Loucy (cell line): ENCODE measurements at regions not wholly inside any gene's neighbourhood (a gene's known extent, or its start where the extent isn't known, plus 50 kb on each side); places are given as distances from the start of the nearest gene placed in this dataset.

Source experiments
- H2AFZ ChIP-seq: fragments of 200-600 bp; sonication (generic); 2 replicates; pipeline ENCODE4 v1.6.0; 2016; ENCODE audit warnings: antibody characterized with exemption, mild to moderate bottlenecking, low read length, moderate library complexity
- H3F3A ChIP-seq: fragments of 200-600 bp; 2 replicates; pipeline ENCODE4 v1.6.0; 2016; ENCODE audit warnings: antibody characterized with exemption, low read depth, mild to moderate bottlenecking
- H3K27me3 ChIP-seq: fragments of 200-600 bp; sonication (generic); 2 replicates; pipeline ENCODE4 v1.6.1; 2014; ENCODE audit warnings: low read length, mild to moderate bottlenecking; ENCODE audit not compliant: insufficient read depth, poor library complexity, severe bottlenecking
- H3K36me3 ChIP-seq: fragments of 200-600 bp; sonication (generic); 2 replicates; pipeline ENCODE4 v1.6.1; 2016; ENCODE audit warnings: low read length; ENCODE audit not compliant: insufficient read depth
- H3K4me1 ChIP-seq: fragments of 200-600 bp; sonication (generic); 2 replicates; pipeline ENCODE4 v1.5.1; 2014; ENCODE audit warnings: low read length, mild to moderate bottlenecking; ENCODE audit not compliant: insufficient read depth, poor library complexity, severe bottlenecking
- H3K4me2 ChIP-seq: fragments of 200-600 bp; sonication (generic); 2 replicates; pipeline ENCODE4 v1.6.0; 2014; ENCODE audit warnings: antibody characterized with exemption, low read length, low read depth, mild to moderate bottlenecking; ENCODE audit not compliant: poor library complexity, severe bottlenecking
- H3K4me3 ChIP-seq: fragments of 200-600 bp; sonication (generic); 2 replicates; pipeline ENCODE4 v1.5.1; 2014; ENCODE audit warnings: low read length, mild to moderate bottlenecking, mixed read lengths; ENCODE audit not compliant: poor library complexity, severe bottlenecking
- H3K79me2 ChIP-seq: fragments of 200-600 bp; sonication (generic); 2 replicates; pipeline ENCODE4 v1.6.1; 2014; ENCODE audit warnings: low read length; ENCODE audit not compliant: insufficient read depth
- H3K9ac ChIP-seq: fragments of 200-600 bp; sonication (generic); 2 replicates; pipeline ENCODE4 v1.6.0; 2014; ENCODE audit warnings: mild to moderate bottlenecking, low read depth, low read length, moderate library complexity; ENCODE audit not compliant: poor library complexity, severe bottlenecking
- H3K9me2 ChIP-seq: fragments of 200-600 bp; sonication (generic); replicated peaks from 2 replicates; pipeline ENCODE4 v1.6.1; 2016; ENCODE audit warnings: low read depth, low read length, mixed read lengths
- H3K9me3 ChIP-seq: fragments of 200-600 bp; sonication (generic); 2 replicates; pipeline ENCODE4 v1.6.1; 2014; ENCODE audit warnings: mild to moderate bottlenecking, antibody characterized with exemption, low read length, low read depth; ENCODE audit not compliant: insufficient read depth
- H4K20me1 ChIP-seq: fragments of 200-600 bp; sonication (generic); 2 replicates; pipeline ENCODE4 v1.6.0; 2014; ENCODE audit warnings: antibody characterized with exemption, low read length, mild to moderate bottlenecking; ENCODE audit not compliant: insufficient read depth, poor library complexity, severe bottlenecking
- CTCF ChIP-seq: fragments of 200-600 bp; sonication (generic); conservative IDR thresholded peaks from 2 replicates; pipeline ENCODE4 v1.5.1; 2014; ENCODE audit warnings: mild to moderate bottlenecking, antibody characterized with exemption, low read length
- EZH2phosphoT487 ChIP-seq: fragments of 200-600 bp; IDR thresholded peaks from 2 replicates; pipeline ENCODE4 v1.6.1; 2018; ENCODE audit warnings: antibody characterized with exemption, mild to moderate bottlenecking, moderate library complexity, borderline replicate concordance

- no peak overlapping the region for H3K4me3 ChIP-seq
- H3K79me2 ChIP-seq = no peaks in the 10 kb centered on the region
- H3K4me2 ChIP-seq = no peak overlapping the region
- H2AFZ ChIP-seq = no peak overlapping the region
- no peaks in the 10 kb centered on the region for H3F3A ChIP-seq
- H3K9me3 ChIP-seq = no peaks in the 10 kb centered on the region
- TF ChIP-seq EZH2phosphoT487 = no peak
- no peak for TF ChIP-seq CTCF
- no peaks in the 10 kb centered on the region for H3K36me3 ChIP-seq
- H3K4me1 ChIP-seq = no peaks in the 10 kb centered on the region
- H4K20me1 ChIP-seq = no peaks in the 10 kb centered on the region
- no peak overlapping the region for H3K9ac ChIP-seq
- H3K9me2 ChIP-seq = no peaks in the 10 kb centered on the region
- no peaks in the 10 kb centered on the region for H3K27me3 ChIP-seq
These were observed 220.3 kb downstream of the CSNK1G3 start for GRCh38 chr5:123732257-123732656.

GRCh38 chr5:123722451-123722850 is 210.5 kb downstream of the CSNK1G3 start:
- no peak overlapping the region for H3K4me3 ChIP-seq
- no peak for TF ChIP-seq CTCF
- TF ChIP-seq EZH2phosphoT487 = no peak
- H3K4me1 ChIP-seq = no peaks in the 10 kb centered on the region
- no peak overlapping the region for H3K4me2 ChIP-seq
- no peaks in the 10 kb centered on the region for H3K9me2 ChIP-seq
- no peaks in the 10 kb centered on the region for H3F3A ChIP-seq
- no peaks in the 10 kb centered on the region for H3K79me2 ChIP-seq
- H3K9me3 ChIP-seq = no peaks in the 10 kb centered on the region
- H3K27me3 ChIP-seq = no peaks in the 10 kb centered on the region
- no peak overlapping the region for H3K9ac ChIP-seq
- H4K20me1 ChIP-seq = no peaks in the 10 kb centered on the region
- no peak overlapping the region for H2AFZ ChIP-seq
- H3K36me3 ChIP-seq = no peaks in the 10 kb centered on the region

GRCh38 chr5:123721675-123722276 is 209.8 kb downstream of the CSNK1G3 start:
- H3K9me3 ChIP-seq = no peaks in the 10 kb centered on the region
- H4K20me1 ChIP-seq = no peaks in the 10 kb centered on the region
- no peak overlapping the region for H3K9ac ChIP-seq
- H2AFZ ChIP-seq = no peak overlapping the region
- no peak for TF ChIP-seq CTCF
- no peak for TF ChIP-seq EZH2phosphoT487
- no peaks in the 10 kb centered on the region for H3F3A ChIP-seq
- H3K36me3 ChIP-seq = no peaks in the 10 kb centered on the region
- H3K4me3 ChIP-seq = no peak overlapping the region
- H3K27me3 ChIP-seq = no peaks in the 10 kb centered on the region
- no peaks in the 10 kb centered on the region for H3K9me2 ChIP-seq
- no peak overlapping the region for H3K4me2 ChIP-seq
- H3K79me2 ChIP-seq = no peaks in the 10 kb centered on the region
- H3K4me1 ChIP-seq = no peaks in the 10 kb centered on the region
